ENCODE measurements at regions not wholly inside any gene's neighbourhood (a gene's known extent, or its start where the extent isn't known, plus 50 kb on each side); places are given as distances from the start of the nearest gene placed in this dataset.
A peak's percentile ranks its signal among the peaks of the same experiment; 100 is the strongest.
"Not testable (repeated sequence)": the region's sequence is repeated elsewhere in the genome, so short reads cannot be mapped to it uniquely, and the experiment has no call there.

DNA sequence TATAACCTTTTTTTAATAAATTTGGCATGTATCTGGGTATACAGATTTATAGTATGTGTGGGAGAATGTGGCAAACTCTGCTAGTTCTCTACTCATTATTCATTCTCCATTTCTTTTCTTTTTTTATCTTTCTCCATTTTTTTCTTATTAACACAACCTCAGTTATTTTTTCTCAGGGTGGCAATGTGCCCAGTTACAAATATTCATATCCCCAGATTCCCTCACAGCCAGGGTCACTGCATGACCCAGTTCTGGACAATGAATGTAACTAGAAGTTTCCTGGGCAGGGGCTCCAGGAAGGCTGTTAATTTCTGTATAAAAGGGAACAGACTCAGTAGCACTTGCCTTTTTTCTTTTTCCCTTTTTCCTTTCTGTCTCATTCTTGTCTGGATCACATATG lies 95.6 kb downstream of the VCPKMT start:
- no peak for DNase-seq

GRCh38 chr14:50021261-50022031 lies 94.9 kb downstream of the VCPKMT start:
- DNase-seq, result no peak

GRCh38 chr14:50022661-50023060 lies 93.7 kb downstream of the VCPKMT start:
- DNase-seq, result no peak

DNA sequence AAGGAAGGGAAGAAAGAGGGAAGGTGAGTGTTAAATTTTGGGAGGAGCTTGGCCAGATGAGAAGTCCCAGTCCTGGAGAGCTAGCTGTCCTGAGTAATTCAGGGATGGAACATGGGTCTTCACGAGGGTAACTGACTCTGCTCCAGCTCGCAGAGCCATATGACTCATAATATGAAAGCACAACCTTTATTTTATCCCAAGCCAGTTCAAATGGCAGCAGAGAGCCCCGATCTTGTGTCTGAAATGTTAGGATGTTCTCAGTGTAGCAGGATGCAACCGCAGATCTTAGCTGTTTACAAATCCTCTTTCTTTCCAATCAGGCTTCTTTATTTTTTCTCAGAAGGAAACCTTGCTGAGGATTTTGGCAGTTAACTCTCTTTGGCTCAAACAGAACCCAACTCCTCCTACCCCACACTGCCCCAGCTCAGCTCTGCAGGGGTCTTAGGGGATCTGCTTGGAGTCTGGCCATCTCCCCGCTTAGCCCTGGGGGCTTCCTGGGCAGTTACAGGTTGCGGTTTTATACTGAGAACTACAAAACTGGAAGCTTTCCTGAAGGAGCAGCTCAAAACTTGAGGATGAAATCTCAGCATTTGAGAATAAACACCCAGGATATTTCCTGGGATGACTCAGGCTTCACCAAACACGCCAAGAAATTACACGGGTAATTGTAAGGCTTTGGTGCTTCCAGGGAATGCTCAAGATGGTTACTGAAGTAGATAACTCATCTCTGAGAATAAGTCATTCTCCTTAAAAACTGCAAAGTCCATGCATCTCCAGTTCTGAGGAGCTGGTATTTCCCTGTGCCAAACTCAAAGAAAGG lies 92.5 kb downstream of the VCPKMT start:
- DNase-seq, result no peak

GRCh38 chr14:50025073-50025472 lies 91.3 kb downstream of the VCPKMT start:
- DNase-seq, result no peak

DNA sequence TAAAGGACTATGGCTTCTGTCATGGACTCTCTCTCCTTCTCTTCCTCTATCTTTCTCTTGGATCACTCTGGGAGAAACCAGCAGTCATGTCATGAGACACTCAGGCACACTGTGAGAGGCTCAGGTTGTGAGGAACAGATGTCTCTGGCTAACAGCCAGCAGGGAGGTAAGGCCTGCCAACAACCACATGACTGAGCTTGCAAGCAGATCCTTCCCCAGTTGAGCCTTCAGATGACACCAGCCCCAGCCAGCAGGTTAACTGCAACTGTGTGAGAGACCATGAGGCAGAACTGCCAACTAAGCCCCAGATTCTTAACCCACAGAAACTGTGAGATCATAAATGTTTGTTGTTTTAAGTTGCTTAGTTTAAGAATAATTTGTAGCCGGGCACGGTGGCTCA lies 90.6 kb downstream of the VCPKMT start:
- DNase-seq, result no peak

- DNase-seq, result no peak
These were observed 90.0 kb downstream of the VCPKMT start for GRCh38 chr14:50026396-50026795.

DNA sequence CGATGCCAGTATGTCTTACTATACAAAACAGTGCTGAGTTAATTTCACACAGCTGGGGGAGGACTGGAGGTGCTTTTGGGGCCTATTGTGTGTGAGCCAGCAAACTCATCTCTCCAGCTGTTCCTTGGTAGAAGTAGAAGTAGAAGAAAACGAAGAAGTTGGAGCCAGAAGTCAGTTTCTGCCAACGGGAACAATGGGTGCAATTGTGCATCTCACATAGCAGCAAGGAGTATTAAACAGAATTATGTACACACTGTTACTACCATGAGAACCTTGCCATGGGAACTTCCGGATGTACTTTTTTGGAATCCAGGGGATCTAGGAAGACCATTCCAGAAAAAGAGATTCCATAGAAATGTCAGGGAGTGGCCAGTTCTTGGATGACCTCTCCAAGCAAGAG lies 88.6 kb downstream of the VCPKMT start:
- DNase-seq, result no peak

DNA sequence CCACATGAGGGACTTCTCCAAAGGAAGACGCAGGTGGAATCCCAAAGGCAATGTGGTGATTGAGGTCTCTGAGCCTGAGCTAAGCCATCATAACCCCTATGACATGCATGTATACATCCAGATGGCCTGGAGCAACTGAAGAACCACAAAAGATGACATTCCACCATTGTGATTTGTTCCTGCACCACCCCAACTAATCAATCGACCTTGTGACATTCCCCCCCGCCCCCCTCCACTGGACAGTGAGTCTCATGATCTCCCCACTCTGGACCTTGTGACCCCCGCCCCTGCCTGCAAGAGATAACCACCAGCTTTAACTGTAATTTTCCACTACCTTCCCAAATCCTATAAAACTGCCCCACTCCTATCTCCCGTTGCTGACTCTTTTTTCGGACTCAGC lies 87.9 kb downstream of the VCPKMT start:
- DNase-seq, result no peak

DNA sequence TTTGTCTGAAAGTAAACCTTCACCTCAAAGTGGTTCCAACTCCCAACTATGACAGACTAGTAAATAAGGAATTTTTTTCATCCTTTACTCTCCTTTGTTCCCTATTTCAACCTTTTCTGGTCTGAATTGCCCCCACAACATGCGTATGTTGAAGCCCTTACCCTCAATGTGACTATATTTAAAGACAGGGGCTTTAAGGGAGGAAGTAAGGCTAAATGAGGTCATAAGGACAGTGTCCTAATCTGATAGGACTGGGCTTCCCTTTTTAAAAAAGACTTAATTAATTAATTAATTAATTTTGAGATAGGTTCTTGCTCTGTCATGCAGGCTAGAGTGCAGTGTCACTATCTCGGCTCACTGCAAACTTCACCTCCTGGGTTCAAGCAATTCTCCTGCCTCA lies 86.3 kb downstream of the VCPKMT start:
- no peak for DNase-seq

DNA sequence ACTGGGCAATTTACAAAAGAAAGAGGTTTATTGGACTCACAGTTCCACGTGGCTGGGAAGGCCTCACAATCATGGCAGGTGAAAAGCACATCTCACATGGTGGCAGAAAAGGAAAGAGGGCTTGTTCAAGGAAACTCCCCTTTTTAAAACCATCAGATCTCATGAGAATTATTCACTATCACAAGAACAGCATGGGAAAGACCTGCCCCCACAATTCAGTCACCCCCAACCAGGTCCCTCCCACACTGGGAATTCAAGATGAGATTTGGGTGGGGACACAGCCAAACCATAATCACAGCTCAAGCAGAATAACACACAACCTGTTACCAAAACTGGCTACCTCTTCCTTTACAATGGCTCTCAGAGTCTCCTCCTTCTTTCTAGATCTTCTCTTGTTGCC lies 85.5 kb downstream of the VCPKMT start:
- not testable (repeated sequence) for DNase-seq

DNA sequence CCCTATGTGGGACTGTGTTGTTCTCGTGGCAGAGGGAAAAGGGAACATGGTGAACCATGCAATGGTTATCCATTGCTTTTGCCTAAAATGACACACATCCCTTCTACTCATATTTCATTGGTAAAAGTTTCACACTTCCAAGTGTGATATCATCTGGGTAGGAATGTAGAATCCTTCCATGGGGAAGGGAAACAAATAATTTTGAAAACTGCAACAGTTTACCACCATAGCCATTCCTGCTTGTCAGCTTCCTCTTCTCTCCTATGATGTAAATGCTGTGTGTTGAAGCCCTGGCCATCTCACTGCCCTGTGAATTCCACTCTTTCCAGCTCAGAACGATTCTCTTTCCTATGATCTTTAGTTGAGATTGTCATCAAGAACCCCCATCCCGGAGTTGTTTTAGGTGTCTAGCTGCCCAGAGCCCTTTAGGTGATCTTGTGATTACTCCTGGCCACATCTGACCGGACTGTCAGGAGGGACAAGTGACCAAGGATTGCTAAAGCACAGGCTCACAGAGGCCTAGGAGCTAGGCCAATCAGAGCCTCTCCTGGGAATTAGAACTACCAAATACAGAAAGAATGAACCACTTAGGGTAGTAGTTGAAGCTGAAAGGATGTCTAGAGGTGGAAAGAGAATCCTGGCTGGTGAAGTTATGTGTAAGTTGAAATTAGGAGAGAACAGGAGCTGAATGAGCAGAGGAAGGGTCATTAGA lies 84.6 kb downstream of the VCPKMT start:
- DNase-seq, result no peak

DNA sequence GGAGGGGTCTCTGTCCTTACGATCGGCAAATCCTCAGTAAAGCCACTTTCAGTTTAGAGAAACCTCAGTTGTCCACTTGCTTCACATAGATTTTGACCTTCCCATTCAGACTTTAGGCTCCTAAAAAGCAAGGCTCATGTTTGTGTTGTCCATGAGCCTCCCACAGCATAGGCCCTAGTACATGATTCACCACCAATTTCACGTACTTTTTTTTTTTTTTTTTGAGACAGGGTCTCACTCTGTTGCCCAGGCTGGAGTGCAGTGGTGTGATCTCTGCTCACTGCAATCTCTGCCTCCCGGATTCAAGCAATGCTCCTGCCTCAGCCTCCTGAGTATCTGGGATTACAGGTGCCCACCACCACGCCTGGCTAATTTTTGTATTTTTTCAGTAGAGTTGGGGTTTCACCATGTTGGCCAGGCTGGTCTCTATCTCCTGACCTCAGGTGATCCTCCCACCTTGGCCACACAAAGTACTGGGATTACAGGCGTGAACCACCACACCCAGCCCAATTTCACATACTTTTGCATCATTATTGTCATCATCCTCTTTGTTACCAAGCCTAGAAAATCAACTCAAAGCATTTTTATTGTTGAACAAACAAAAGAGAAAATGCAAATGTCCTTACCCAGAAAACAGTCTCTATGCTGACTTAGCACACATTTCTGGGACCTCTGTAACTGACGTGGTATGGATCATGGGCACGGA lies 83.8 kb downstream of the VCPKMT start:
- DNase-seq, result not testable (repeated sequence)

DNA sequence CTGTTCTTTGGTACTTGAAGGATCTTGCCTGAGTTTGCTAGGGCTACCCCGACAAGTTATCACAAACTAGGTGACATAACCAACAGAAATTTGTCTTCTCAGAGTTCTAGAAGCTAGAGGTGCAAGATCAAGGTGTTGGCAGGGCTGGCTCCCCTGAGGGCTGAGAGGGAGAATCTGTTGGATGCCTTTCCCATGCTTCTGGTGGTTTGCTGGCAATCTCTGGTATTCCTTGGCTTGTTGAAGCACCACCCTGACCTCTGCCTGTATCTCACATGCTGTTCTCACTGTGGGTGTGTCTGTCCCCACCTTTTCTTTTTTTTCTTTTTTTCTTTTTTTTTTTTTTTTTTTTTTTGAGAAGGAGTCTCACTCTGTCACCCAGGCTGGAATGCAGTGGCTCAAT lies 81.2 kb downstream of the VCPKMT start:
- DNase-seq, result no peak

- no peak for DNase-seq
These were observed 80.2 kb downstream of the VCPKMT start for GRCh38 chr14:50036211-50036610.

DNA sequence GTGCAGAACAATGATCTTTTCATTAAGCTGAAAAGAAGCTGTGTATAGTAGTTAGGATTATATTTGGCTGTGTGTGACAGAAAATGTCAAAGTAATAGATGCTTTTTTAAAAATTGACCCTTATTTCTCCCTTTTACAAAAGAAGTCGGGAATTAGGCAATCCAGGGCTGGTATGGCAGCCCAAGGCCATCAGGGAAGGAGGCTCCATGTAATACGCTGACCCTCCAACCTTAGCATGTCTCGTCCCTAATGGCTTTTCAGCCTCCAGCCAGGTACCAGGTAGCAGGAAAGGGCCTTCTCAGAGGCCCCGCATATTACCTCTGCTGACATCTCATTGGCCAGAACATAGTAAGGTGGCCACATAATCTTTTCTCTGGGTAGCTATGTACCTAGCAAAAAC lies 79.7 kb downstream of the VCPKMT start:
- no peak for DNase-seq

DNA sequence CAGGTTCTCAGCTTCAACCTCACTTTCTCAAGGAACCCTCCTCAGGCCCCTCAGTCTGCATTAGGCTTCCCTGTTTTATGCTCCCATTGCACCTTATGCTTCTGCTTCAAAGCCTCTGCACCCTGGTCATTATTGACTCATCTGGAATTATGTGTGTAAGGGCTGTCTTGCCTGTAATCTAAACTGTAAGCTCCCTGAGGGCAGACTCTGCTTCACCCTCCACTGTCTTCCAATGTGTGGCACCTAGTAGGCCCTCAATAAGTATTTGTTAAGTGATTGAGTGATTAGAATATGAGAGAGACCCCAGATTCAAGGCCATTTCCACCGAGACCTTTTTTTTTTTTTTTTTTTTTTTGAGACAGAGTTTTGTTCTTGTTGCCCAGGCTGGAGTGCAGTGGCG lies 79.1 kb downstream of the VCPKMT start:
- DNase-seq, result no peak

DNA sequence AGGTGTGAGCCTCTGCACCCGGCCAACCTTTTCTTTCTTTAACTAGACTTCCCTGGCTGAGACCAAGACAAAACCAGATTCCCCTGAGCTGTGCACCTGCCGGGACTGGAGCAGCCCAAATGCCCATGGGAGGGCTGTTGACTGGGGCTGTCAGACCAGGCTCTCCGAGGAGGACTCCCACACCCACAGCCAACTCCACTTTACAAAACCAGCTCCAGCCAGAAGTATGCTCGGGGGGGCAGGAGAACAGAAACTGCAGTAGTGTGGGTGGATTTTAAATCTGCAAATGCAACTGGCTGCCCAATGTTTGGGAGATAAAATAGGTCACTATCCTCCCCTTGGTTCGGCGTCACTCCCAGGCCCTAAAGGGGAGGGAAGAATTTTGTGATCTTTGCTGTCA lies 78.5 kb downstream of the VCPKMT start:
- DNase-seq, result no peak

DNA sequence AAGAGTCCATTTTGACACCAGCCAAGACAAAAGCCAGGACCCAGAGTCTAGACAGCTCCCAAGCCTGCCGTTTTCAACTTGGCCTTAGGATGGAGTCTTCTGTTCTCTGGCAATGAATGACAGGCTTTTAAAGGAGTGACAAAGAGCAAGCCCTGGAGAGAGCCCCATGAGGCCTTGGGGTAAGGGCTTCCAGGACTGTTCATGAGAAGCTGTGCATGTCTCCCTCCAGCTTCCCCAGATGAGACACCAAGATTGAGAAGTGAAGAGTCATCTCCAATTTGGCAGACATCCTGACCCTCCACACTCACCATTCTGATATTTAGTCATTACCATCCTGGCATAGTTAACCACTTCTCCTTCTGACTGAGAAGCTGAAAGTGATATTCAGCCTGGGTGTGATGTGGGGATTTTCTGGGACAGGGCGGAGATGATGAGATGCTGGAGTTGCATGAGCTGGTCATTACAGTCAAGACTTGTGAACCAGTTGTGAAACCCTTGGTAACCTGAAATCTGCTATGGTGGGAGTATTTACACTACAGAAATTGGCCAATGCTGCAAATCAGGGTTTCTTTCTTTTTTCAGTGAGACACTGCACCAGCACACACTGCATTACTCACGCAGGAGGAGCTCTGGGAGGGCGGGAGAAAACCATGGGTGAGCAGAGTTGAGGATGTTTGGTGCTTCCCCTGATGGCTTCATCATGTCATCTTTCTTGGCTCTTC lies 77.8 kb downstream of the VCPKMT start:
- DNase-seq, result peak; percentile 88

DNA sequence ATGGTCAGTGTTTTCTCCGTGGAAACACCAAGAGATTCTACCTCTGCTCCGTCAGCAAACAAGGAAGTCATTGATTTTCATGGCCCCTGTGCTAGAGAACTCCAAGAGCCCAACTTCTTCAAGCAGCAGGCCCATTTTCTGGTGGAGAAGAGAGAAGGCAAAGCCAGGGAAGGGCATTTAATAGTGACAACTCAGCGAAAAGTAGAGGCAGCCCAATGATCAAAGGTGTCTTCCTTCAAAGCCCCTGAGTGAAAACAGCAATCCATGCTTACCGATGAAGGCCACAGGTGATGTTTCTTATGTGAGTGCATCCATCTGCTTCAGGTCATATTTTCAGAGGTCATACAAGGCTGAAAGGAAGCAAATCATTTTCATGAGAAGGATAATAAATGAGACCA lies 77.3 kb downstream of the VCPKMT start:
- no peak for DNase-seq

- peak; percentile 77 for DNase-seq
These were observed 76.5 kb downstream of the VCPKMT start for GRCh38 chr14:50039734-50040400.

DNA sequence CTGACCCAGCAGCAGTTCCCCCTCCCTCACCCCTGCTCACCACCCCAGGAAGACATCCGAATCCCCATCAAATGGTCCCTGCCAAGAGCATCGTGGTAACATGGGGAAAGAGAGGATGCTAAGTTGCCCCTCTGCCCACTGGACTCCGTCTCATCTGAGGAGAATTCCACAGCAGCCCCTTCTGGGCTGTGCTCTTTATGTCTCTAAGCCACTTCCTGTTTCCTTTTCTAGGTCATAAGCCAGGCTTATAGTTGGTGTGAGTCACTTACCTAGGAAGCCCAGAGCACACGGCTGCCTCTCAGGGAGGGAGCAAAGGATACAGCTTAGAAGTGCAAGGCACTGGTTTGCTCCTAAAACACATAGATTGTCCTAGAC lies 76.0 kb downstream of the VCPKMT start:
- DNase-seq, result peak; percentile 77

Data from islet precursor cell (in vitro differentiated cells).